ENCODE measurements at regions not wholly inside any gene's neighbourhood (a gene's known extent, or its start where the extent isn't known, plus 50 kb on each side); places are given as distances from the start of the nearest gene placed in this dataset.

DNA sequence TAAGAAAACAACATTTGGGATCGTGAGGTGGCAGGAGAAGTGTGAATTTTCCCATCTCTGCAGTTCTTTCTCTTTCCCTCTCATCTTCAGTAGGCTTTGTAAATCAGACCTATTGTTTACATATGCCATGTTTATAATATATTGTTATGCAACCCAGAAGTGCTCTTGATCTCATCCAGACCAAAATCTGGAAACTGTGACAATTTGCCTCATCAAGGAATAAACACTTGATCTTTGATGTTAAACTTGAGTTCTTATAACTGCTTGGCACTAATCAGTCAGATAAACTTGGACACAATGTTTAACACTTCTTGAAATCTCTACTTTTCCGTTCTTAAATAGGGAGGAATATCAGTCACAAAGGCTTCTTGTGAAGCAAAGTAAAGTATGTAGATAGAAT is 384.7 kb downstream of the DMRT2 start:
- no peak for DNase-seq

DNA sequence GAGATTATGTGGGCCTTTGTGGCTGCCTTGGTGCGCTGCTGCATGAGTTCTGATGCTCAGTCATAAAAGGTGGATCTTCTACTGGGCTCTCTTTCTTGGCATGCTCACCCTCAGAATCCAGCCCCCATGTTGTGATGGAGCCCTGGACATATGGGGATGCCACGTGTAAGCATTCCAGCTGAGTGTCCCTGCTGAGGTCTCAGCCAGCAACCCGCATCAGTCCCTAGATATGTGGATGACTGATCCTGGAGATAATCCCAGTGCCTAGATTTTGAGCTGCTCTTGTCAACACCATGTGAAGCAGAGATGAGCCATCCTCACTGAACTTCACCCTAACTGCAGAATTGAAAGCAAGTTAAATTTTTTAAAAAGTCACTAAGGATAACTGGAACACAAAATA is 390.1 kb downstream of the DMRT2 start:
- no peak for DNase-seq

- DNase-seq: no peak
These were observed 391.9 kb downstream of the DMRT2 start for GRCh38 chr9:1442105-1442504.

DNA sequence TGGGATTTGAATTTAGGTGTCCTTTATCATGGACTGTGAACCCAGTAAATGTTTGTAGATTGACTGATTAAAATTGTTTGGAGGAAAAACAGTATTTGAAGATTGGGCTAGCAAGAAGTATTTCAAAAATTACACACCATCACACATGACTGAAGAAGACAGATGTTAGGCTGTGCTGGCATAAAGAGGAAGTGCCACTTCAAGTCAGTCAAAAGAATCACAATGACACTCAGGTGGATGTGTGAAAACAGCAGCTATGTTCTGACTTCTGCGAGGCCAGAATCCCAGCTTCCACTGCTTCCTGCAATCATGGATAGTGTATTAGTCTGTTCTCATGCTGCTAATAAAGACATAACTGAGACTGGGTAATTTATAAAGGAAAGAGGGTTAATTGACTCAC is 393.3 kb downstream of the DMRT2 start:
- no peak for DNase-seq

DNA sequence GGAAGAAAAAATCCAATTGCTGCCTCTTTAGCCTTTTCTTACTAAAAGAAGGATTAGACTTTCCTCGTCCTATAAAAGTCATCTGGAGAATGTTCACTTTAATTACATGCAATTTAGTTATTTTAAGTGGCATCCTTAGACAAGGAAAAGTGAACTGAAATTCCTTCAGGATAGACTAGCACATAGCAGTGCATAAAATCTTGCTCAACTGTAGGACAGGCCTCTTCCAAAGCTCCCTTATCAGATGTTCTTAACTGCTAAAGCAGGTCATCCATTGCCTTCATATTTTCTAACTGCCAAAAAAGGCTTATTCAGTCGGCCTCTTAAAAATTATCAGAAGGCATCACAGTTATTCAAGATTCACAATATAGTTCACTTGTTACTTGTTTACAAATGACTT is 396.5 kb downstream of the DMRT2 start:
- DNase-seq: no peak

DNA sequence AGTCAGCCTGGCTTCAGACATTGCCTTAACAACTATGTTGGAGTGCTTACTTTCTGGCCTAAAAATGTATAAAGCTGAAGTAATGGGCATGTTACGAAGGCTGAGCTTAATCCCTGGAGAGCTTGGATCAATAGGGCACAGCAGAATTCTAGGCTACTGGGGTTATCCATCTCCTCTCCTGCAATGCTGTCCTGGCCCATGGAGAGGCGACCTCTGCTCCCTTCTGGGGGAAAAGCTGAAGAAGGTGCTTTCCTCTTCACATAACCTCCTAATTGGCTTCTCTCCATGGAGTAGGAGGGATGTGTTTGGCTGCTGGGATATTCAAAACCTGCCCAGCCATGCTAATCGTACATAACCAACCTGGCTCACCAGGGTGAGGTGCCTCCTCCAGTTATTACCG is 403.5 kb downstream of the DMRT2 start:
- no peak for DNase-seq

DNA sequence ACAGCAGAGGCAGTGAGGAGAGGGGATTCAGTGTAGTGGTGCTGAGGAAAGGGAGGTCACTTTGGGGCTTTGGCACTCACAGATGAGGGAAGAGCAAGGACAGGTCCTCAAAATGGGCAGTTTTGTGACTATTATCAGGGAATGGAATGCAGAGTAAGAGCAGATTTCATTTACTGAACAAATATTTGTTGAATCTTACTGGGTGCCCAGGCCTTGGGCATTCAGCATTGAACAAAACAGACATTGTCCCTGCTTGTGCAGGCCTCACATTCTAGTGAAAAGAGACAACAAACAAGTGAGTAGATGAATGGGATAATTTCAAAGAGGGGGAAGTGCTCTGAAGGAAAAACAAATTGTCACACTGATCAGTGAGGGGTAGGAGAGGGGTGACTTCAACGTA is 404.1 kb downstream of the DMRT2 start:
- no peak for DNase-seq

DNA sequence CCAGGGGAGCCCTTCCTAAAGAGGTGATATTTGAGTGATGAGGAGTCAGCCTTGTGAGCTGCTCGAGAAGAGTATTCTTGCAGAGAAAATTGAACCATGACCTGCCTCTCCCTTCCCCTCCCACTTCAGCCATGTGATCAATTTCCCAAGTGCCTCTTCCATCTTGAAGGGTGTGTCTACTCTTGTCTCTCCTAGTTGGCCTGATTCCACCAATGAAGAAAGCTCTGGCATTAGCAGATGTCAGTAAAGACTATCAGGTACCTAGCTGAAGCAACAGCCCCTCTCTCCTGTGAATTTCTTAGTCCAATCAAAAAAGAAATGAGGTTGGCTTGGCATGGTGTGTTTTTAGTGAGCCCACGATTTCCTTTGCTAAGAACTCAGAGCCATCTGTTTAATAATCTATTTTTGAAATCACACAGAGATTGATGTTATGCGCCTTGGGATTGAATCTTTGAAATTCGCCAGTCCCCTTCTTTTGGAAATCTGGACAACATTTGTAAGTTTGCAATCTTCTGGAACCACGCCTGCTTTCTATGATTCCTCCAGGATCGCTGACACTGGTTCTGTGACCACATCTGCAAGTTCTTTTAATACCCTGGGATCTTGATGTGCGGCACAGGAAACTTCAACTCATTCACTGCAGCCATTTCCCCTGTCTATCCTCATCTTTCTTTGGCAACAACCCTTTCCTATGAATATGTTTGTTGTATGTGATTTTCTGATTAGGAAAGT is 404.6 kb downstream of the DMRT2 start:
- DNase-seq: no peak

- no peak for DNase-seq
These were observed 405.6 kb downstream of the DMRT2 start for GRCh38 chr9:1455766-1456165.

DNA sequence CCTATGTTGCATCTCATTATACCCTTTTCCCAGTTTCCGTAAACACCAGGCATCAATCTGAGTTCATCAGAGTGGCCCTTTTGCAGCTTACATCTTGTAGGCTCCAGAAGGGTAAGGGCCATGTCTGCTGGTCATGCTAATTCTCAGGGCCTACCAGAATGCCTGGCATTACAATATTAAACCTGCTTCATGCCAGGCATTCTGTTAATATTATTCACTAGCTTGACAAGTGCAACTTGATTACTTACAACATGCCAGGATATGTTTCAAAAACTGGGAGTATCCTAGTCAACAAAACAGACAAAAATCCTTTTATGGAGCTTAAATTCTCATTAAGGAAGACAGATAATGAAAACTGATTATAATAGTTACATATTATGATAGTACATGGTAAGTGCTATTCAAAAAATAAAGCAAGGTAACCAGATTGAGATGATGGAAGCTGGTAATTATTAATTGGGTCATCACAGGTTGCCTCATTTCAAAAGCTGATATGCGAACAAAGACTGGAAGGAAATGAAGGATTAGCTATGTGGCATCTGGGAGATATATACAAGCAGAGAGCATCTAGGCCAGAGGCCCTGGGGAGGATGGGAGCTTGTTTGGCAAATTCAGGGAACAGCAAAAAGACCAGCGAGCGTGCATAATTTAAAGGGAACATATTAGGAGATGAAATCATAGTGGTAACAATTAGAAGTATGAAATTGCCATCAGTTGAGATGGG is 406.3 kb downstream of the DMRT2 start:
- DNase-seq: no peak

DNA sequence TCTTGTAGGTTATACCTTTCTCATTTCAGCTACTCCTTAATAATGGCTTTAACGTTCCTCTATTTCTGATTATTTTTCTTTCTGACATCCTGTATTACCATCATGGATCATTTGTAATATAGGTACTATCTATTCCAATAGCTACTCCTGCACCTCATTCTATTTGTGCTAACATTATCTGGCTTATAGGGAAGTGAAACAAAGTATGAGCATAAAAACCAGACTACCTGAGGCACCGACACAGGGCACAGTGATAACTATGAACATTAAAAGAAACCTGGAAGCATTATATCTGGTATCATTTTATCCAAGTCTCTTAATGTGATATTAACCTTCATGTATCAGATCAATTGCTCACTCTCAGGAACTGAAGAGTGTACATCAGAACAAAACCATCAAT is 407.3 kb downstream of the DMRT2 start:
- DNase-seq: no peak

DNA sequence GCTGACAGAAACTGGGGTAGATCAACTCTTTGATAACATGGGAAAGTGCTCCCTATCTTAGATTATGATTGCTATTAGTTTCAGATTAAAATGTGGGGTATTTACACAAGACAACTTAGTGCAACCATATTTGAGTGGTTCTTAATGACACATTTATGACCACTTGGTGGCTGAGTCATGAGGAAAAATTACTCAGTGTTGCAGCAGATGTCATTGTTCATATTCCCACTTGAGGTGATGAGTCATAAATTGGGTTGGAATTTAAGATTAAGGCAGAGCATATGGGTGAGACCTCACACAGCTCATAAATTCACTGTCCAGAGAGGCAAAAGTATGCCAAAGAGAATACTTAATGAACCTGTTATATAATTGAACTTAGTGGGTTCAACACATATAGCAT is 408.3 kb downstream of the DMRT2 start:
- no peak for DNase-seq

- peak; percentile 34 for DNase-seq
These were observed 410.1 kb downstream of the DMRT2 start for GRCh38 chr9:1460143-1460769.

DNA sequence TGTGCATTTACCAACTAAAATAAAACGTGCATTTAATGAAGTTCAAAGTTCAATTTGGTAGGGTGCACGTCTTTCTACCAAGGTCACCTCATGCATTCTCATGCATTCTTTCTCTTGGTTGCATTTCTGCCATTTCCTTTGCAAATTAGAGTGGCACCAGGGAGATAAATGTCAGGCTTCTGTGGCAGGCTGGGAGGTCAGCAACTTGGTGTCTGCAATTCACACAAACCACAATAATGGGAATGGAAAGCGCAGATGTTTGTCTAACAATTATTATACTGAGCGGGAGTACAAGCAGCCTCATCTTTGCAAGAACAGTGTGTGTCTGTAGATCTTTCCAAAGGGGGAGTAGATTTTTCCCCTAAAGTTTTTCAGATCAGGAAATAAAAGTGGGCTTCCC is 411.7 kb downstream of the DMRT2 start:
- no peak for DNase-seq

DNA sequence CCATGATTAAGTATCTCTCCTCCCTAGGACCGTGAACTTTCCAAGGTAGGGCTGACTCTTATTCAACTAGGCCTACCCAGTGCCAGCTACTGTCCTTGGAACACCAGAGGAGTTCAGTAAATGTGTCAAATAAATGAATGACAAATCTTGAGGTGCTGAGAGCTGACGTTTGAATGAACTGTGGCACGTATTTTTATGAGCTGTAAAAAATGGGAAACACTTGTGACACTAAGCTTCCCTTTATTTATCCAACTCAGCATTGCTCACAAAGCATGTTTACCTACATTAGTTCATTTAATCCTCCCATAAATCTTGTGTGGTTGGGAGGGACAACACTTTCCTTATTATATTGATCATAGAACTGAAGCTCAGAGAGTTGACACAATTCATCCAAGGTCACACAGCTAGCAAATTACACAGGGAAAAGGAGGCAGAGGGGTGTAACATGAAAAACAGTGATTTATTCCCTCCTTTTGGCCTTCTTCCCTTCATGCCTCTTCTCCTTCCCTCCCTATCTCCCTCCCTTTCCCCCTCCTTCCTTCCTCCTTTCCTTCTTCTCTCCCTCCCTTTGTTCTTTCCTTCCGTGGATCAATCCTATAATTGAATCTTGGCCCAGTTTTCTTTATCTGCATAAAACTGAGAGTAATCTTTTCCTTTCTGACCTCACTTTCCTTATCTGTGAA is 412.6 kb downstream of the DMRT2 start:
- no peak for DNase-seq

- no peak for DNase-seq
These were observed 419.8 kb downstream of the DMRT2 start for GRCh38 chr9:1469996-1470395.

DNA sequence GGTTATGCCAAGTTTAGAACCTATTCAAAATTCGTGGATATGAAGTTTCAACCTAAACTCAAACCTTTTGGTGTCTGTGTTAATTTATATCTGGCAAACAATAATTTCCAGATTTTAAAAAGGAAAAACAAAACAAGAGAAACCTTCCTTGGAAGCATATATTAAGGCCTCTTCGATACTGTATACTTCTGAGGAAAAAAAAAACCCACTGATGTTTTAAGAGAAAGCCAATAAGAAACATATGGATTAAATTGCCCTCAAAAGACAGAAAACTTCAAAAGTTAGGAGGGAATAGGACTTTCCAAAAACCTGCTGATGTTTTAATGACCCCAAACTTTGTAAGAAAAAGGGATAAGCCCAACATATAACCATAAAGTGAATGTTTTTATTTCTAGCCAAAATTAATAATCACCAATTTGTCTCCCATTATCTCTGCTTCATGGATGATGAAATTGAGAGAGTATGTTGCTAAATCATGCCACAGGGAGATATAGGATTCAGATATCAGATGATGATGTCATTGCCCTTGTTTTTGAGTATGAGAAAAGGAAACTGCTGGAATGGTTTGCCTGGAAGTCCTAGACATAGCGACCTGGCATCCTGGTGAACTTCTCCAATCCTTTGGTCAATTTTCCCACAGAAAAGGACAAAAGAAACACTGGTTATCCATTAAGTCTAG is 423.9 kb downstream of the DMRT2 start:
- DNase-seq: no peak

DNA sequence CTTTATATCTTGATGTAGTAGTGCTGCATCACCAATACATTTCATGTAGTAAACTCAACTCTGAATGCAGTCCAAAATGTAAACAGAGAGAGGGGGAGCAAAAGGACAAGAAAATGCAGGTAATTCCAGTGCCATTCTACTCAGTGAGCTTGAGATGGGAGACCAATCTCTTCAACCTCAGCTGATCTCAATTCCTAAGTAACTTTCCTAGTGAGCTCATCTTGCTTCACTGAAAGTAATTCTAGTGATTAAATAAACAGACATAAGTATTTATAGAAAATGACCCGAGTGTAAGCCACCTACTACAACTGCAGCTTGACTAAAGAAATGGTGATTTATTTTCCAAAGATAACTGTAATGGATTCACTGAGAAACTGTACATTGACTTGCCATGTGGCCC is 424.5 kb downstream of the DMRT2 start:
- DNase-seq: no peak

- no peak for DNase-seq
These were observed 440.4 kb downstream of the DMRT2 start for GRCh38 chr9:1490341-1491232.

DNA sequence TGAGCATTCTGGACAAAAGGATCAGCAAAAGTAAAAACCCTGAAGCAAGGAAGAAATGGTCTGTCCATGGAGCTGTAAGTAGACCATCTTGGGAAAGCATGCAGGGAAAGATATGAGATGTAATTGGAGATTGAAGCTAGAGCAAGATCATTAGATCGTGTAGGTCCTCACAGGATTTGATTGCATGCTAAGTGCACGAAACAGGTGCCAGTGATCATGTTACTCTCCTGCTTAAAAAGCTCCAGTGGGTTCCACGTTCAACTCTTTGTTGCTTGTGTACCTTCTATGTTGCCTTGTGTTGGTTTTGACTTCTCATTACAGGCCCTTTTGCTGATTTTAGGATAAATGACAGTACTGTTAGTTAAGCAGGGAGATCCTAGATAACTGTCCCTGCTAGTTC is 442.0 kb downstream of the DMRT2 start:
- no peak for DNase-seq

DNA sequence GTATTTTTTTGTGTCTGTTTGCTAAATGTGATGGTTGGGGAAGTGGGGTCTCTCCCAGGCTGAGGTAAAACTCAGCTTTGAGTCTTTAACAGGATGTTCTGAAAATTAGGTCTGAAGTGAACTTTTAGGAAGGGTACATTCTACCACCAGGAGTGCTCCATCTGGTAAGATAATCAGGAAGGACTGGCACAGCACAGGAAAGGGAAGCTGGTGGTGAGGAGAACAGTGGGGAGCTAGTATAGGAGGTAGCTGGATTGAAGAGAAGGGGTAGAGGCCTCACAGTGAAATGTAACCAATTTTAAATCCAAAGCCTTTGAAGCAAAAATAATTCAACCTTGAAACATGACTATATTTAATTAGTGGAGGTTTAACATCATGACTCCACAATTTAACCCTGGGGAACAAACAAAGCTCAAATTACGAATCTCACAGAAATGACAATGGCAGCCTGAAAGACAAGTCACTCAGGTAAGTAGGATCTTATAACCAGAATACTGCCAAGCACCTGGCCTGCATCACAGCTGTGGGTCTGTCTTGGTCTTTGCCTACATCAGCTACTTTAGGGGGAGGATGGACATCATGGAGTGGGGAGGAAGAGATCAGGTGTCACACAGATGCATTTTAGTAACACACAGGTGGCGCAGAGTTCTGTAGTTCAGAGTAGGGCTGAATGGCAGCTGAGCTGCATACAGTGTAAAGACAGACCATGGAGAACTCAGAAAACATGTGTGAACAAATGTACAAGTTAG is 445.3 kb downstream of the DMRT2 start:
- DNase-seq: peak; percentile 86
